Stomach (tissue), 8 donors: ENCODE measurements at regions not wholly inside any gene's neighbourhood (a gene's known extent, or its start where the extent isn't known, plus 50 kb on each side); places are given as distances from the start of the nearest gene placed in this dataset.

Experiments
- DNase-seq, 2 donors: peaks; one replicate each; pipeline versions ENCODE4 v3.0.0 to v3.0.0-alpha.2; 2013 to 2019
- H3K27ac ChIP-seq, 5 donors: fragments of 200-600 bp in 4 of 5; sonication (generic) in 4 of 5; one replicate each; pipeline ENCODE4 v1.5.1; 2013 to 2019; ENCODE audit warnings: mild to moderate bottlenecking in 1 of 5, moderate library complexity in 1 of 5
- H3K27me3 ChIP-seq, 3 donors: fragments of 200-600 bp; sonication (generic); one replicate each; pipeline ENCODE4 v1.5.1; 2017 to 2019; ENCODE audit warnings: mixed run types in 1 of 3
- H3K36me3 ChIP-seq, 4 donors: fragments of 200-600 bp; sonication (generic); 1 replicate in 3 of 4; 2 replicates in 1 of 4; pipeline ENCODE4 v1.5.1; 2016 to 2019
- H3K4me1 ChIP-seq, 4 donors: fragments of 200-600 bp; sonication (generic); one replicate each; pipeline ENCODE4 v1.5.1; 2016 to 2019
- H3K4me3 ChIP-seq, 4 donors: fragments of 200-600 bp; sonication (generic) in 3 of 4; one replicate each; pipeline ENCODE4 v1.5.1; 2016 to 2019; ENCODE audit warnings: mild to moderate bottlenecking in 1 of 4
- H3K9me3 ChIP-seq, 4 donors: fragments of 200-600 bp; sonication (generic); one replicate each; pipeline ENCODE4 v1.5.1; 2016 to 2019
- EP300 ChIP-seq: sonication (generic); formaldehyde crosslinking; IDR thresholded peaks from one replicate; pipeline ENCODE4 v1.6.1; 2017; ENCODE audit warnings: antibody characterized with exemption
- POLR2A ChIP-seq, 4 donors: fragments of 450-650 bp; IDR thresholded peaks; one replicate each; pipeline ENCODE4 v1.6.1; 2016; ENCODE audit warnings: antibody characterized with exemption in 4 of 4, control low read depth in 2 of 4, mild to moderate bottlenecking in 1 of 4, moderate library complexity in 1 of 4
- POLR2AphosphoS5 ChIP-seq, 3 donors: sonication (generic); formaldehyde crosslinking; IDR thresholded peaks; one replicate each; pipeline ENCODE4 v1.6.1; 2016; ENCODE audit warnings: antibody characterized with exemption in 3 of 3
- WGBS, 5 donors: extraction: QIAGEN DNeasy Blood & Tissue Kit in 3 of 5; methylation state at CpG; one replicate each; pipeline versions ENCODE4 v1.1.5 to v1.1.7; 2013 to 2018; 5-methylcytosine and 5-hydroxymethylcytosine counted together
- intact Hi-C: fragments of 100-400 bp; cut with DNase I; formaldehyde crosslinking; loops from one replicate; pipeline ENCODE4 v1.15.1; 2023; ENCODE audit warnings: low total_unique reads
- TF ChIP-seq, protein P1 (sequence below), 7 experiments: fragments of 450-650 bp in 4 of 7; fragments of 200-600 bp in 3 of 7; sonication (generic) in 3 of 7; IDR thresholded peaks; one replicate each; pipeline ENCODE4 v1.5.1; 2016 to 2019; ENCODE audit warnings: antibody characterized with exemption in 7 of 7, control low read depth in 2 of 7, mild to moderate bottlenecking in 1 of 7
- donor health status: healthy with polysubstance abuse.
- donor health status: Bipolar disorder and iron deficiency.
- donor health status: healthy.

DNA sequence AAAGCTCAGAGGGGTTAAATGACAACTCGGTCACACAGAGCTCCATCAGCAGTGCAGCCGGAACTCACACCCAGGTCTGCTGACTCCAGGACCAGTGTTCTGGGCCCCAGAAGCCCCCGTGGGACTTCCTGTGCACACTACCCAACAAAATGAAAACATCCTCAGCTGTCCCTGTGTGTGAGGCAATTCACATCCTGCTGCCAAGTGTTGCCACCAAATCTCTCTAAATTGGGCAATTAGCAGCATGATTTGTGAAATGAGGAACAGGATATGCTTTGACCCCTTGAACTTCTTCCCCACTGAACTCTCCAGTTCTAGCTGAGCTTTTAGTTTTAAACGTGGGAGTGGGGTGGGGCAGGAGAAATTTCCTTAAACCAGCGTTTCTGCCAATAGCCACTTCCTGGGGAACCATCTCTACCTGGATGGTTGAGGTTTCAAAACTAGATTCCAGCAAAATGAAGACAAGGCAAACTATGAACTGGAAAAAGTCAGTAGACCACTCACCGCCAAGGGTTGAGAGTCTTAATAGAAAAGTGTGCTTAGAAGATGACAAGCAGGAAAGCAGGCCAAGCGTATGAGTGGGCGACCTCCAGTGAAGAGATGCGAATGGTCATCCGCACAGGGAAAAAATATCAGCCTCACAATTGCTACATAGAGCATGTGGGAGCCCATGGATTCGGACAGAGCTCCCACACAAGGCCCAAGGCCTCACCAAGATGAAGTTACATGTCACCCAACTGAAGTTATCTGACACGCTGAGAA lies 51.9 kb upstream of the CHST15 start:
- Histone ChIP-seq H3K4me1 (peaks cover 0 to 30% (median 7%) of the 10 kb centered on the region in 4 donors), H3K27ac (peak overlapping the region in 3 of 5 donors; percentile 57 to 76 (median 74)), H3K36me3 (no peaks in the 10 kb centered on the region), H3K27me3 (no peaks in the 10 kb centered on the region), H3K9me3 (peaks cover 0 to 8% (median under 1%) of the 10 kb centered on the region in 4 donors), H3K4me3 (no peak overlapping the region)
- intact Hi-C loops: no loop called here
- TF ChIP-seq POLR2AphosphoS5 (IDR thresholded peaks at IDR 0.05) (peak in 2 of 3 donors; percentile 68 to 83), POLR2A (IDR thresholded peaks at IDR 0.05) (no peak)
- TF ChIP-seq, protein P1, sequence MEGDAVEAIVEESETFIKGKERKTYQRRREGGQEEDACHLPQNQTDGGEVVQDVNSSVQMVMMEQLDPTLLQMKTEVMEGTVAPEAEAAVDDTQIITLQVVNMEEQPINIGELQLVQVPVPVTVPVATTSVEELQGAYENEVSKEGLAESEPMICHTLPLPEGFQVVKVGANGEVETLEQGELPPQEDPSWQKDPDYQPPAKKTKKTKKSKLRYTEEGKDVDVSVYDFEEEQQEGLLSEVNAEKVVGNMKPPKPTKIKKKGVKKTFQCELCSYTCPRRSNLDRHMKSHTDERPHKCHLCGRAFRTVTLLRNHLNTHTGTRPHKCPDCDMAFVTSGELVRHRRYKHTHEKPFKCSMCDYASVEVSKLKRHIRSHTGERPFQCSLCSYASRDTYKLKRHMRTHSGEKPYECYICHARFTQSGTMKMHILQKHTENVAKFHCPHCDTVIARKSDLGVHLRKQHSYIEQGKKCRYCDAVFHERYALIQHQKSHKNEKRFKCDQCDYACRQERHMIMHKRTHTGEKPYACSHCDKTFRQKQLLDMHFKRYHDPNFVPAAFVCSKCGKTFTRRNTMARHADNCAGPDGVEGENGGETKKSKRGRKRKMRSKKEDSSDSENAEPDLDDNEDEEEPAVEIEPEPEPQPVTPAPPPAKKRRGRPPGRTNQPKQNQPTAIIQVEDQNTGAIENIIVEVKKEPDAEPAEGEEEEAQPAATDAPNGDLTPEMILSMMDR (IDR thresholded peaks at IDR 0.05): no peak
- DNase-seq: peak; percentile 34 to 58
- 74 to 82% (median 80%) methylated on average over 9 to 12 of the region's 12 CpGs for WGBS, 5 donors

DNA sequence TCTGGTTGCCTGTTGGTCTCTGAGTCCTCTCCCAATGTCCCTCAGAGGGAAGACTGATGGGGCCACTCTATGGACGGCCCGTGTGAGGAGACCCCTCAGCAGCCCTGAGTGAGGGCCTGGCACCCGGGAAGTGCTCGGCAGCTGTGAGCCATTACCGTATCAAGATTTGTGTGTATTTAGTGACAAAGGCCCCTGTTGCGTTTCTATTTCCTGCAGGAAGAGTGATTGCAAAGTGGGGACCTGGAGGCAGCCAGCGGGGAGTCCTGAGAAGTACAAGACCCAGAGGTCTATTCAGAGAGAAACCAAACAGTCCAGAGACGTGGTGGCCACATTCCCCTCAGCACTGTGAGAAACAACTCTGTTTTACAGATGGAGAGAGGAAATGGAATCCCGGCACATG lies 51.1 kb upstream of the CHST15 start:
- Histone ChIP-seq H3K36me3 (no peaks in the 10 kb centered on the region), H3K4me3 (no peak overlapping the region), H3K4me1 (peaks cover 0 to 22% (median 4%) of the 10 kb centered on the region in 4 donors), H3K27ac (peak overlapping the region in 3 of 5 donors; percentile 54 to 76 (median 74)), H3K27me3 (no peaks in the 10 kb centered on the region), H3K9me3 (peaks cover 0 to 8% (median 2%) of the 10 kb centered on the region in 4 donors)
- no peak for TF ChIP-seq POLR2AphosphoS5 (IDR thresholded peaks at IDR 0.05)
- TF ChIP-seq POLR2A (IDR thresholded peaks at IDR 0.05): no peak
- TF ChIP-seq, protein P1 (IDR thresholded peaks at IDR 0.05): no peak
- no peak for TF ChIP-seq EP300
- intact Hi-C loops: no loop called here
- 33 to 57% (median 51%) methylated on average over 9 of the region's 9 CpGs for WGBS, 5 donors
- no peak for DNase-seq

DNA sequence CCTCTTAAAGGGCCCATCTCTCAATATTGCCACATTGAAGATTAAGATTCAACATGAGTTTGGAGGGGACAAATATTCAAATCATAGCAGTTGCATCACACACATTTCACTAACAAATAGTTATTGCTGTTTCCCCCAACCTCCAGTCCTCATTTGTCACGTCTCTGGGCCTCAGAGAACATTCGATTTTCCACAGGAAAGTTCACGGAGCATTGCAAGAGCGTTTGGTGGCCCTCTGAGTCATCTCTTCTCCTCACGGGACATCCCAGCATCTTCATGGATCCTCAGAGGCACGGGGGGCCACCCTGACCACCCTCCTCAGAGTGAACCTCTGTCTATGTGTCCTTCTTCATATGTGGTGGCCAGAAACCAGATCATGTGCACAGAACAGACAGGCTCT lies 50.3 kb upstream of the CHST15 start:
- TF ChIP-seq EP300 (no peak), POLR2A (IDR thresholded peaks at IDR 0.05) (no peak), POLR2AphosphoS5 (IDR thresholded peaks at IDR 0.05) (no peak)
- TF ChIP-seq, protein P1 (IDR thresholded peaks at IDR 0.05): no peak
- peak overlapping the region in 1 of 5 donors; percentile 74 for H3K27ac ChIP-seq
- 87 to 94% (median 90%) methylated on average over 6 of the region's 6 CpGs for WGBS, 5 donors
- intact Hi-C loops: no loop called here
- DNase-seq: no peak
- H3K27me3 ChIP-seq: no peaks in the 10 kb centered on the region
- H3K9me3 ChIP-seq: peaks cover 0 to 8% (median 2%) of the 10 kb centered on the region in 4 donors
- H3K4me3 ChIP-seq: no peak overlapping the region
- no peaks in the 10 kb centered on the region for H3K36me3 ChIP-seq
- H3K4me1 ChIP-seq: peaks cover 0 to 20% (median 5%) of the 10 kb centered on the region in 4 donors
